ENCODE measurements at regions not wholly inside any gene's neighbourhood (a gene's known extent, or its start where the extent isn't known, plus 50 kb on each side); places are given as distances from the start of the nearest gene placed in this dataset.
"Not testable (repeated sequence)": the region's sequence is repeated elsewhere in the genome, so short reads cannot be mapped to it uniquely, and the experiment has no call there.

GRCh38 chr16:21534561-21534960 lies 64.8 kb upstream of the METTL9 start:
- H3K9me3 ChIP-seq; H3K27ac ChIP-seq; H3K36me3 ChIP-seq; H3K4me1 ChIP-seq; H3K27me3 ChIP-seq; H3K4me3 ChIP-seq; DNase-seq (ENCODE audit: extremely low spot score in 2 of 2); intact Hi-C loops (cut with DNase I): not testable (repeated sequence)

GRCh38 chr16:21535201-21535600 lies 64.2 kb upstream of the METTL9 start:
- H3K9me3 ChIP-seq; H3K27me3 ChIP-seq; H3K27ac ChIP-seq; H3K36me3 ChIP-seq; DNase-seq (ENCODE audit: extremely low spot score in 2 of 2); intact Hi-C loops (cut with DNase I); H3K4me3 ChIP-seq; H3K4me1 ChIP-seq: not testable (repeated sequence)

GRCh38 chr16:21536740-21537139 lies 62.6 kb upstream of the METTL9 start:
- H3K4me1 ChIP-seq; H3K36me3 ChIP-seq; H3K4me3 ChIP-seq; DNase-seq (ENCODE audit: extremely low spot score in 2 of 2); H3K27ac ChIP-seq; intact Hi-C loops (cut with DNase I); H3K9me3 ChIP-seq; H3K27me3 ChIP-seq: not testable (repeated sequence)

- H3K36me3 ChIP-seq; DNase-seq (ENCODE audit: extremely low spot score in 2 of 2); H3K4me3 ChIP-seq; intact Hi-C loops (cut with DNase I); H3K9me3 ChIP-seq; H3K27me3 ChIP-seq; H3K4me1 ChIP-seq; H3K27ac ChIP-seq: not testable (repeated sequence)
Observed at GRCh38 chr16:21537598-21537997, 61.8 kb upstream of the METTL9 start.

GRCh38 chr16:21539107-21539618 lies 60.2 kb upstream of the METTL9 start:
- DNase-seq (ENCODE audit: extremely low spot score in 2 of 2); H3K4me1 ChIP-seq; H3K9me3 ChIP-seq; H3K4me3 ChIP-seq; H3K27me3 ChIP-seq; H3K27ac ChIP-seq; intact Hi-C loops (cut with DNase I); H3K36me3 ChIP-seq: not testable (repeated sequence)

- H3K4me3 ChIP-seq; intact Hi-C loops (cut with DNase I); H3K36me3 ChIP-seq; H3K4me1 ChIP-seq; H3K27ac ChIP-seq; H3K27me3 ChIP-seq; H3K9me3 ChIP-seq; DNase-seq (ENCODE audit: extremely low spot score in 2 of 2): not testable (repeated sequence)
Observed at GRCh38 chr16:21540770-21541433, 58.5 kb upstream of the METTL9 start.

GRCh38 chr16:21541611-21542051 lies 57.7 kb upstream of the METTL9 start:
- H3K27me3 ChIP-seq; H3K4me1 ChIP-seq; H3K9me3 ChIP-seq; H3K27ac ChIP-seq; H3K36me3 ChIP-seq; DNase-seq (ENCODE audit: extremely low spot score in 2 of 2); H3K4me3 ChIP-seq; intact Hi-C loops (cut with DNase I): not testable (repeated sequence)

- H3K4me3 ChIP-seq; H3K9me3 ChIP-seq; intact Hi-C loops (cut with DNase I); H3K36me3 ChIP-seq; H3K27ac ChIP-seq; H3K27me3 ChIP-seq; H3K4me1 ChIP-seq; DNase-seq (ENCODE audit: extremely low spot score in 2 of 2): not testable (repeated sequence)
Observed at GRCh38 chr16:21542075-21542474, 57.3 kb upstream of the METTL9 start.

- DNase-seq (ENCODE audit: extremely low spot score in 2 of 2); H3K27me3 ChIP-seq; H3K4me3 ChIP-seq; H3K4me1 ChIP-seq; H3K9me3 ChIP-seq; intact Hi-C loops (cut with DNase I); H3K27ac ChIP-seq; H3K36me3 ChIP-seq: not testable (repeated sequence)
Observed at GRCh38 chr16:21542491-21543124, 56.8 kb upstream of the METTL9 start.

- H3K27me3 ChIP-seq; H3K27ac ChIP-seq; intact Hi-C loops (cut with DNase I); DNase-seq (ENCODE audit: extremely low spot score in 2 of 2); H3K36me3 ChIP-seq; H3K4me3 ChIP-seq; H3K9me3 ChIP-seq; H3K4me1 ChIP-seq: not testable (repeated sequence)
Observed at GRCh38 chr16:21543151-21543836, 56.1 kb upstream of the METTL9 start.

GRCh38 chr16:21545664-21546326 lies 53.6 kb upstream of the METTL9 start:
- H3K36me3 ChIP-seq; H3K4me3 ChIP-seq; H3K4me1 ChIP-seq; H3K27ac ChIP-seq; intact Hi-C loops (cut with DNase I); DNase-seq (ENCODE audit: extremely low spot score in 2 of 2); H3K9me3 ChIP-seq; H3K27me3 ChIP-seq: not testable (repeated sequence)

GRCh38 chr16:21549396-21549795 lies 50.0 kb upstream of the METTL9 start:
- DNase-seq (ENCODE audit: extremely low spot score in 2 of 2); H3K4me1 ChIP-seq; H3K27ac ChIP-seq; H3K27me3 ChIP-seq; H3K4me3 ChIP-seq; H3K9me3 ChIP-seq; intact Hi-C loops (cut with DNase I); H3K36me3 ChIP-seq: not testable (repeated sequence)

Data from vagina (tissue), 2 donors.